ENCODE measurements at regions not wholly inside any gene's neighbourhood (a gene's known extent, or its start where the extent isn't known, plus 50 kb on each side); places are given as distances from the start of the nearest gene placed in this dataset.

GRCh38 chr1:218659911-218660677 is 315.0 kb downstream of the TGFB2 start:
- H3K27me3 ChIP-seq (replicated peaks in 1 of 4; ENCODE audit: control insufficient read depth in 3 of 4, extremely low read depth in 1 of 4, insufficient read depth in 3 of 4, low read length in 3 of 4) = no peaks in the 10 kb centered on the region
- H3K9me3 ChIP-seq (ENCODE audit: insufficient read depth in 2 of 2, low read depth in 1 of 2, low read length in 1 of 2) = no peaks in the 10 kb centered on the region
- no peak overlapping the region for H3K27ac ChIP-seq (ENCODE audit: low read depth, low read length)
- H3K56ac ChIP-seq (replicated peaks; ENCODE audit: insufficient read length, low read depth, low read length) = no peak overlapping the region
- no peak overlapping the region for H3K9ac ChIP-seq (replicated peaks in 1 of 4; ENCODE audit: extremely low read depth in 1 of 4, low read depth in 3 of 4, low read length in 3 of 4)
- no peak overlapping the region for H2BK20ac ChIP-seq (ENCODE audit: low read length)
- no peaks in the 10 kb centered on the region for H3K36me3 ChIP-seq (ENCODE audit: control insufficient read depth in 2 of 4, insufficient read depth in 4 of 4, low read length in 3 of 4)
- H4K5ac ChIP-seq (ENCODE audit: insufficient read length, low read depth, low read length) = no peak overlapping the region
- no peaks in the 10 kb centered on the region for H3K23me2 ChIP-seq (ENCODE audit: low read depth, low read length)
- H4K91ac ChIP-seq (replicated peaks; ENCODE audit: insufficient read length, low read length) = no peak overlapping the region
- ChIA-PET POLR2A (ENCODE audit: partially characterized antibody) (no interaction called here), CTCF (ENCODE audit: partially characterized antibody) (no interaction called here)
- no peak overlapping the region for H3K4me3 ChIP-seq (ENCODE audit: extremely low read depth in 1 of 4, insufficient read depth in 2 of 4, low read depth in 3 of 4, low read length in 4 of 4)
- H3K4me1 ChIP-seq (replicated peaks in 1 of 4; ENCODE audit: control insufficient read depth in 3 of 4, insufficient read depth in 4 of 4, low read length in 3 of 4) = no peaks in the 10 kb centered on the region
- H2BK15ac ChIP-seq (ENCODE audit: low read length) = no peak overlapping the region
- H4K20me1 ChIP-seq (replicated peaks in 1 of 2; ENCODE audit: control insufficient read depth in 1 of 2, insufficient read depth in 2 of 2, low read length in 2 of 2) = no peaks in the 10 kb centered on the region
- no peaks in the 10 kb centered on the region for H3K79me1 ChIP-seq (ENCODE audit: low read depth, low read length)
- no peak for FAIRE-seq
- no peak overlapping the region for H3K4ac ChIP-seq (replicated peaks; ENCODE audit: insufficient read length, low read depth, low read length)
- DNase-seq (ENCODE audit: low read depth in 1 of 2, low spot score in 2 of 2) = no peak
- H3K18ac ChIP-seq (ENCODE audit: extremely low read depth, low read length) = no peak overlapping the region
- H2BK12ac ChIP-seq (ENCODE audit: low read depth, low read length) = no peak overlapping the region
- no peak overlapping the region for H2AFZ ChIP-seq (ENCODE audit: low read length)
- H3K4me2 ChIP-seq (ENCODE audit: insufficient read depth in 1 of 2, low read depth in 2 of 2, low read length in 2 of 2) = no peak overlapping the region
- TF ChIP-seq SRF (IDR thresholded peaks at IDR 0.05; ENCODE audit: low read depth, low read length) (no peak), SAP30 (IDR thresholded peaks at IDR 0.05; ENCODE audit: insufficient read depth, insufficient replicate concordance, low read length) (no peak), BCL11A (IDR thresholded peaks at IDR 0.05; ENCODE audit: low read depth in 2 of 2, low read length in 2 of 2) (no peak), CTCF (IDR thresholded peaks at IDR 0.05; ENCODE audit: control extremely low read depth in 1 of 3, insufficient read depth in 1 of 3, low read depth in 1 of 3, low read length in 3 of 3) (no peak), CBX5 (IDR thresholded peaks at IDR 0.05; ENCODE audit: low read depth, low read length) (no peak), BRCA1 (IDR thresholded peaks at IDR 0.05; ENCODE audit: low read depth, low read length) (no peak), TAF7 (optimal IDR thresholded peaks at IDR 0.05; ENCODE audit: borderline replicate concordance, low read depth, low read length) (no peak)
- 93% methylated on average over 2 of the region's 2 CpGs; no CpG with 5 or more reads in 1 of the 2 experiments for WGBS, 2 experiments (ENCODE audit: extremely low coverage in 1 of 2, insufficient coverage in 1 of 2, insufficient read length in 1 of 2, insufficient replicate concordance in 2 of 2, low coverage in 1 of 2, low lambda C conversion rate in 2 of 2, missing lambda C conversion rate in 1 of 2)
- H3K14ac ChIP-seq (ENCODE audit: insufficient read length) = no peak overlapping the region
- H2BK120ac ChIP-seq (replicated peaks; ENCODE audit: low read depth, low read length) = no peak overlapping the region
- H2BK5ac ChIP-seq (ENCODE audit: low read depth, low read length) = no peak overlapping the region
- H3K23ac ChIP-seq (ENCODE audit: insufficient read length) = no peak overlapping the region
- H4K8ac ChIP-seq (ENCODE audit: extremely low read depth, insufficient read depth, low read length) = no peak overlapping the region
- no peak overlapping the region for H2AK5ac ChIP-seq (ENCODE audit: low read depth, low read length)
- H3K79me2 ChIP-seq (ENCODE audit: control insufficient read depth in 1 of 2, insufficient read depth in 2 of 2, low read length in 2 of 2) = no peaks in the 10 kb centered on the region
